WTC11 (cell line): ENCODE measurements at regions not wholly inside any gene's neighbourhood (a gene's known extent, or its start where the extent isn't known, plus 50 kb on each side); places are given as distances from the start of the nearest gene placed in this dataset.

Source experiments
- ATAC-seq: fragments of 200-7000 bp; cut with Tn5 transposase; 2 replicates; pipeline ENCODE4 v1.10.0; 2021; ENCODE audit warnings: mild to moderate bottlenecking, moderate library complexity
- CTCF ChIA-PET: fragments of 300-600 bp; sonication (Branson Sonifier 250); formaldehyde crosslinking; loops from one replicate; lab custom pipeline; 2021; ENCODE audit warnings: antibody characterized with exemption; lab: Charles Lee
- POLR2A ChIA-PET: fragments of 350-600 bp; sonication (Branson Sonifier 250); formaldehyde crosslinking; loops from one replicate; lab custom pipeline; 2021; ENCODE audit warnings: antibody characterized with exemption; lab: Charles Lee
- DNase-seq: peaks from one replicate; pipeline ENCODE4 v3.0.0; 2021; ENCODE audit warnings: low spot score
- H3K27ac Mint-ChIP-seq: 2 replicates; pipeline ENCODE4 v1.8.0; 2021; ENCODE audit warnings: mixed read lengths
- H3K27me3 Mint-ChIP-seq: 2 replicates; pipeline ENCODE4 v1.8.0; 2021; ENCODE audit warnings: low read depth, mild to moderate bottlenecking, moderate library complexity, mixed read lengths
- H3K36me3 Mint-ChIP-seq: 2 replicates; pipeline ENCODE4 v1.8.0; 2021; ENCODE audit warnings: mixed read lengths
- H3K4me1 Mint-ChIP-seq: 2 replicates; pipeline ENCODE4 v1.8.0; 2022; ENCODE audit warnings: mixed read lengths
- H3K4me3 Mint-ChIP-seq: 2 replicates; pipeline ENCODE4 v1.8.0; 2021; ENCODE audit warnings: mild to moderate bottlenecking, moderate library complexity, mixed read lengths
- H3K9me3 Mint-ChIP-seq: 2 replicates; pipeline ENCODE4 v1.8.0; 2021; ENCODE audit warnings: mixed read lengths
- CBFB ChIP-seq: sonication (generic); formaldehyde crosslinking; IDR thresholded peaks from 2 replicates; pipeline ENCODE4 v1.8.1; 2022; ENCODE audit warnings: mild to moderate bottlenecking, low read depth, missing genetic modification reagents
- CREB1 ChIP-seq: sonication (generic); formaldehyde crosslinking; IDR thresholded peaks from 2 replicates; pipeline ENCODE4 v1.8.0; 2023; ENCODE audit warnings: mild to moderate bottlenecking, missing genetic modification reagents
- ELF4 ChIP-seq: sonication (generic); formaldehyde crosslinking; IDR thresholded peaks from 2 replicates; pipeline ENCODE4 v1.8.1; 2022; ENCODE audit warnings: low read depth, mild to moderate bottlenecking, moderate library complexity, missing genetic modification reagents
- GABPB1 ChIP-seq: sonication (generic); formaldehyde crosslinking; IDR thresholded peaks from 2 replicates; pipeline ENCODE4 v1.8.1; 2023; ENCODE audit warnings: mild to moderate bottlenecking, missing genetic modification reagents
- ZNF232 ChIP-seq: sonication (generic); formaldehyde crosslinking; IDR thresholded peaks from 2 replicates; pipeline ENCODE4 v1.8.0; 2022; ENCODE audit warnings: mild to moderate bottlenecking, missing genetic modification reagents
- ZNF396 ChIP-seq: fragments of 250-450 bp; sonication (Bioruptor Pico); IDR thresholded peaks from 2 replicates; pipeline ENCODE4 v1.8.0; 2021; ENCODE audit warnings: mild to moderate bottlenecking, moderate library complexity, borderline replicate concordance
- TF ChIP-seq, protein P1 (sequence below): sonication (generic); formaldehyde crosslinking; IDR thresholded peaks from 2 replicates; pipeline ENCODE4 v1.8.0; 2022; ENCODE audit warnings: mild to moderate bottlenecking, missing genetic modification reagents
- TF ChIP-seq, protein P2 (sequence below): sonication (generic); formaldehyde crosslinking; IDR thresholded peaks from 2 replicates; pipeline ENCODE4 v1.8.0; 2023; ENCODE audit warnings: missing genetic modification reagents, mild to moderate bottlenecking, borderline replicate concordance
- TF ChIP-seq, protein P3 (sequence below): fragments of 250-450 bp; sonication (Bioruptor Pico); IDR thresholded peaks from 2 replicates; pipeline ENCODE4 v1.8.0; 2021; ENCODE audit warnings: mild to moderate bottlenecking
- TF ChIP-seq, protein P4 (sequence below): sonication (generic); formaldehyde crosslinking; conservative IDR thresholded peaks from 2 replicates; pipeline ENCODE4 v1.8.1; 2022; ENCODE audit warnings: mild to moderate bottlenecking, missing genetic modification reagents
- TF ChIP-seq, protein P5 (sequence below): sonication (generic); formaldehyde crosslinking; IDR thresholded peaks from 2 replicates; pipeline ENCODE4 v1.8.0; 2022; ENCODE audit warnings: missing genetic modification reagents
- TF ChIP-seq, protein P6 (sequence below): fragments of 250-450 bp; sonication (Bioruptor Pico); IDR thresholded peaks from 2 replicates; pipeline ENCODE4 v1.9.0; 2021; ENCODE audit warnings: mild to moderate bottlenecking
- TF ChIP-seq, protein P7 (sequence below): sonication (generic); formaldehyde crosslinking; IDR thresholded peaks from 2 replicates; pipeline ENCODE4 v1.8.1; 2023; ENCODE audit warnings: mild to moderate bottlenecking, missing genetic modification reagents, borderline replicate concordance

DNA sequence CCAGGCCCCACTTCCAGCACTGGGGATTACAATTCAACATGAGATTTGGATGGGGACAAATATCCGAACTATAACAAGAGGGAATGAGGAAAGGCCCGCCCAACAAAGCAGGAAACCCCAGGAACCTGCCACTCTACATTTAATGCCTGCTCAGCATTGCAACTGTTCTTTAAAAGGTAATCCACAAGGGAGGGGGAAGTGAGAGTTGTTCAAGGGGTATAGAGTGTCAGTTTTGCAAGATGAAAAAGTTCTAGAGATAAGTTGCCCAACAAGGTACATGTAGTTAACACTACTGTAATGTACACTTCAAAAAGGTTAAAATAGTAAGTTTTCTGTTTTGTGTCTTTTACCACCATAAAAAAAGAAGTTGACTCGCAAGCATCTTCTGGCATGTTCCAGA is 137.6 kb downstream of the MBD2 start:
- Mint-ChIP-seq H3K27me3 (no peaks in the 10 kb centered on the region), H3K4me3 (no peak overlapping the region), H3K27ac (no peak overlapping the region), H3K4me1 (peaks cover 26% of the 10 kb centered on the region), H3K36me3 (peaks cover 23% of the 10 kb centered on the region), H3K9me3 (peaks cover 32% of the 10 kb centered on the region)
- DNase-seq (no peak), ATAC-seq (peak; percentile 24; the same call in 1 of the 2 replicates)
- CTCF ChIA-PET, result no interaction called here
- POLR2A ChIA-PET, result no interaction called here
- TF ChIP-seq, protein P1, sequence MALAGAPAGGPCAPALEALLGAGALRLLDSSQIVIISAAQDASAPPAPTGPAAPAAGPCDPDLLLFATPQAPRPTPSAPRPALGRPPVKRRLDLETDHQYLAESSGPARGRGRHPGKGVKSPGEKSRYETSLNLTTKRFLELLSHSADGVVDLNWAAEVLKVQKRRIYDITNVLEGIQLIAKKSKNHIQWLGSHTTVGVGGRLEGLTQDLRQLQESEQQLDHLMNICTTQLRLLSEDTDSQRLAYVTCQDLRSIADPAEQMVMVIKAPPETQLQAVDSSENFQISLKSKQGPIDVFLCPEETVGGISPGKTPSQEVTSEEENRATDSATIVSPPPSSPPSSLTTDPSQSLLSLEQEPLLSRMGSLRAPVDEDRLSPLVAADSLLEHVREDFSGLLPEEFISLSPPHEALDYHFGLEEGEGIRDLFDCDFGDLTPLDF (CRISPR knock-in tag), result no peak
- TF ChIP-seq CREB1 (CRISPR knock-in tag) (no peak), CBFB (CRISPR knock-in tag) (no peak), GABPB1 (CRISPR knock-in tag) (no peak), ZNF396 (CRISPR knock-in tag) (no peak), ELF4 (CRISPR knock-in tag) (no peak), ZNF232 (CRISPR knock-in tag) (no peak)
- TF ChIP-seq, protein P2, sequence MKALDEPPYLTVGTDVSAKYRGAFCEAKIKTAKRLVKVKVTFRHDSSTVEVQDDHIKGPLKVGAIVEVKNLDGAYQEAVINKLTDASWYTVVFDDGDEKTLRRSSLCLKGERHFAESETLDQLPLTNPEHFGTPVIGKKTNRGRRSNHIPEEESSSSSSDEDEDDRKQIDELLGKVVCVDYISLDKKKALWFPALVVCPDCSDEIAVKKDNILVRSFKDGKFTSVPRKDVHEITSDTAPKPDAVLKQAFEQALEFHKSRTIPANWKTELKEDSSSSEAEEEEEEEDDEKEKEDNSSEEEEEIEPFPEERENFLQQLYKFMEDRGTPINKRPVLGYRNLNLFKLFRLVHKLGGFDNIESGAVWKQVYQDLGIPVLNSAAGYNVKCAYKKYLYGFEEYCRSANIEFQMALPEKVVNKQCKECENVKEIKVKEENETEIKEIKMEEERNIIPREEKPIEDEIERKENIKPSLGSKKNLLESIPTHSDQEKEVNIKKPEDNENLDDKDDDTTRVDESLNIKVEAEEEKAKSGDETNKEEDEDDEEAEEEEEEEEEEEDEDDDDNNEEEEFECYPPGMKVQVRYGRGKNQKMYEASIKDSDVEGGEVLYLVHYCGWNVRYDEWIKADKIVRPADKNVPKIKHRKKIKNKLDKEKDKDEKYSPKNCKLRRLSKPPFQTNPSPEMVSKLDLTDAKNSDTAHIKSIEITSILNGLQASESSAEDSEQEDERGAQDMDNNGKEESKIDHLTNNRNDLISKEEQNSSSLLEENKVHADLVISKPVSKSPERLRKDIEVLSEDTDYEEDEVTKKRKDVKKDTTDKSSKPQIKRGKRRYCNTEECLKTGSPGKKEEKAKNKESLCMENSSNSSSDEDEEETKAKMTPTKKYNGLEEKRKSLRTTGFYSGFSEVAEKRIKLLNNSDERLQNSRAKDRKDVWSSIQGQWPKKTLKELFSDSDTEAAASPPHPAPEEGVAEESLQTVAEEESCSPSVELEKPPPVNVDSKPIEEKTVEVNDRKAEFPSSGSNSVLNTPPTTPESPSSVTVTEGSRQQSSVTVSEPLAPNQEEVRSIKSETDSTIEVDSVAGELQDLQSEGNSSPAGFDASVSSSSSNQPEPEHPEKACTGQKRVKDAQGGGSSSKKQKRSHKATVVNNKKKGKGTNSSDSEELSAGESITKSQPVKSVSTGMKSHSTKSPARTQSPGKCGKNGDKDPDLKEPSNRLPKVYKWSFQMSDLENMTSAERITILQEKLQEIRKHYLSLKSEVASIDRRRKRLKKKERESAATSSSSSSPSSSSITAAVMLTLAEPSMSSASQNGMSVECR (CRISPR knock-in tag), result no peak
- TF ChIP-seq, protein P3, sequence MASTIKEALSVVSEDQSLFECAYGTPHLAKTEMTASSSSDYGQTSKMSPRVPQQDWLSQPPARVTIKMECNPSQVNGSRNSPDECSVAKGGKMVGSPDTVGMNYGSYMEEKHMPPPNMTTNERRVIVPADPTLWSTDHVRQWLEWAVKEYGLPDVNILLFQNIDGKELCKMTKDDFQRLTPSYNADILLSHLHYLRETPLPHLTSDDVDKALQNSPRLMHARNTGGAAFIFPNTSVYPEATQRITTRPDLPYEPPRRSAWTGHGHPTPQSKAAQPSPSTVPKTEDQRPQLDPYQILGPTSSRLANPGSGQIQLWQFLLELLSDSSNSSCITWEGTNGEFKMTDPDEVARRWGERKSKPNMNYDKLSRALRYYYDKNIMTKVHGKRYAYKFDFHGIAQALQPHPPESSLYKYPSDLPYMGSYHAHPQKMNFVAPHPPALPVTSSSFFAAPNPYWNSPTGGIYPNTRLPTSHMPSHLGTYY, result no peak
- TF ChIP-seq, protein P4, sequence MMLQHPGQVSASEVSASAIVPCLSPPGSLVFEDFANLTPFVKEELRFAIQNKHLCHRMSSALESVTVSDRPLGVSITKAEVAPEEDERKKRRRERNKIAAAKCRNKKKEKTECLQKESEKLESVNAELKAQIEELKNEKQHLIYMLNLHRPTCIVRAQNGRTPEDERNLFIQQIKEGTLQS (CRISPR knock-in tag), result no peak
- TF ChIP-seq, protein P5, sequence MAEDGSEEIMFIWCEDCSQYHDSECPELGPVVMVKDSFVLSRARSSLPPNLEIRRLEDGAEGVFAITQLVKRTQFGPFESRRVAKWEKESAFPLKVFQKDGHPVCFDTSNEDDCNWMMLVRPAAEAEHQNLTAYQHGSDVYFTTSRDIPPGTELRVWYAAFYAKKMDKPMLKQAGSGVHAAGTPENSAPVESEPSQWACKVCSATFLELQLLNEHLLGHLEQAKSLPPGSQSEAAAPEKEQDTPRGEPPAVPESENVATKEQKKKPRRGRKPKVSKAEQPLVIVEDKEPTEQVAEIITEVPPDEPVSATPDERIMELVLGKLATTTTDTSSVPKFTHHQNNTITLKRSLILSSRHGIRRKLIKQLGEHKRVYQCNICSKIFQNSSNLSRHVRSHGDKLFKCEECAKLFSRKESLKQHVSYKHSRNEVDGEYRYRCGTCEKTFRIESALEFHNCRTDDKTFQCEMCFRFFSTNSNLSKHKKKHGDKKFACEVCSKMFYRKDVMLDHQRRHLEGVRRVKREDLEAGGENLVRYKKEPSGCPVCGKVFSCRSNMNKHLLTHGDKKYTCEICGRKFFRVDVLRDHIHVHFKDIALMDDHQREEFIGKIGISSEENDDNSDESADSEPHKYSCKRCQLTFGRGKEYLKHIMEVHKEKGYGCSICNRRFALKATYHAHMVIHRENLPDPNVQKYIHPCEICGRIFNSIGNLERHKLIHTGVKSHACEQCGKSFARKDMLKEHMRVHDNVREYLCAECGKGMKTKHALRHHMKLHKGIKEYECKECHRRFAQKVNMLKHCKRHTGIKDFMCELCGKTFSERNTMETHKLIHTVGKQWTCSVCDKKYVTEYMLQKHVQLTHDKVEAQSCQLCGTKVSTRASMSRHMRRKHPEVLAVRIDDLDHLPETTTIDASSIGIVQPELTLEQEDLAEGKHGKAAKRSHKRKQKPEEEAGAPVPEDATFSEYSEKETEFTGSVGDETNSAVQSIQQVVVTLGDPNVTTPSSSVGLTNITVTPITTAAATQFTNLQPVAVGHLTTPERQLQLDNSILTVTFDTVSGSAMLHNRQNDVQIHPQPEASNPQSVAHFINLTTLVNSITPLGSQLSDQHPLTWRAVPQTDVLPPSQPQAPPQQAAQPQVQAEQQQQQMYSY (CRISPR knock-in tag), result no peak

DNA sequence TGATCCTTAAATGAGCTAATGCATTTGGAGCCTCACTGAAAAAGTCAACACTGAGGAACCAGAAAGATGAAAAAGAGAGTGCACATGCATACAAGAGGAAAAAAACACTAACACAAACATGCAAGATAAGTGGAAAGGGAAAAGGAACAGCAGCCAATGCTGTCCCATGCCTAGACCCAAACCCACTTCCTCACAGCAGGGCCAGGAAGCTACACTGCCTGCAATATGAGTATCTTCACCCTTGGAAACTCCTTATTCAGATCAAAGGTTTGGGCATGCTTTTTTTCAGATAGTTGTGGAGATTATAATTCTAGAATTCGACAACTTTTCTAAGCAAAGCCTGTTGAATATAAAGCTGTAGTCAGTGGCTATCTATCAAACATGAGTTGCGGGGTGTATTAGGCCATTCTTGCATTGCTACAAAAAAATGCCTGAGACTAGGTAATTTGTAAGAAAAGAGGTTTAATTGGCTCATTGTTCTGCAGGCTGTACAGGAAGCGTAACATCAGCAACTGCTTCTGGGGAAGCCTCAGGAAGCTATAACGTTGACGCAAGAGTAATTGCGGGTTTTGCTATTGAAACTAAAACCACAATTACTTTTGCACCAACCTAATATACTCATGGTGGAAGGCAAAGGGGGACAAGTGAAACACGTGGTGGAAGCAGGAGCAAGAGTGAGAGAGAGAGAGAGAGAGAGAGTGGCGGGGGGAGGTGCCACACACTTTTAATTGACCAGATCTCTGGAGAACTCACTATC is 138.2 kb downstream of the MBD2 start:
- ATAC-seq (no peak), DNase-seq (no peak)
- ChIA-PET CTCF (interaction anchor here (1.6 kb wide), 1 partner anchor 42 kb away, joined by 4 read pairs; no protein-coding TSS in a partner anchor), POLR2A (no interaction called here)
- TF ChIP-seq, protein P6, sequence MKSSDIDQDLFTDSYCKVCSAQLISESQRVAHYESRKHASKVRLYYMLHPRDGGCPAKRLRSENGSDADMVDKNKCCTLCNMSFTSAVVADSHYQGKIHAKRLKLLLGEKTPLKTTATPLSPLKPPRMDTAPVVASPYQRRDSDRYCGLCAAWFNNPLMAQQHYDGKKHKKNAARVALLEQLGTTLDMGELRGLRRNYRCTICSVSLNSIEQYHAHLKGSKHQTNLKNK (CRISPR knock-in tag), result no peak
- TF ChIP-seq, protein P7, sequence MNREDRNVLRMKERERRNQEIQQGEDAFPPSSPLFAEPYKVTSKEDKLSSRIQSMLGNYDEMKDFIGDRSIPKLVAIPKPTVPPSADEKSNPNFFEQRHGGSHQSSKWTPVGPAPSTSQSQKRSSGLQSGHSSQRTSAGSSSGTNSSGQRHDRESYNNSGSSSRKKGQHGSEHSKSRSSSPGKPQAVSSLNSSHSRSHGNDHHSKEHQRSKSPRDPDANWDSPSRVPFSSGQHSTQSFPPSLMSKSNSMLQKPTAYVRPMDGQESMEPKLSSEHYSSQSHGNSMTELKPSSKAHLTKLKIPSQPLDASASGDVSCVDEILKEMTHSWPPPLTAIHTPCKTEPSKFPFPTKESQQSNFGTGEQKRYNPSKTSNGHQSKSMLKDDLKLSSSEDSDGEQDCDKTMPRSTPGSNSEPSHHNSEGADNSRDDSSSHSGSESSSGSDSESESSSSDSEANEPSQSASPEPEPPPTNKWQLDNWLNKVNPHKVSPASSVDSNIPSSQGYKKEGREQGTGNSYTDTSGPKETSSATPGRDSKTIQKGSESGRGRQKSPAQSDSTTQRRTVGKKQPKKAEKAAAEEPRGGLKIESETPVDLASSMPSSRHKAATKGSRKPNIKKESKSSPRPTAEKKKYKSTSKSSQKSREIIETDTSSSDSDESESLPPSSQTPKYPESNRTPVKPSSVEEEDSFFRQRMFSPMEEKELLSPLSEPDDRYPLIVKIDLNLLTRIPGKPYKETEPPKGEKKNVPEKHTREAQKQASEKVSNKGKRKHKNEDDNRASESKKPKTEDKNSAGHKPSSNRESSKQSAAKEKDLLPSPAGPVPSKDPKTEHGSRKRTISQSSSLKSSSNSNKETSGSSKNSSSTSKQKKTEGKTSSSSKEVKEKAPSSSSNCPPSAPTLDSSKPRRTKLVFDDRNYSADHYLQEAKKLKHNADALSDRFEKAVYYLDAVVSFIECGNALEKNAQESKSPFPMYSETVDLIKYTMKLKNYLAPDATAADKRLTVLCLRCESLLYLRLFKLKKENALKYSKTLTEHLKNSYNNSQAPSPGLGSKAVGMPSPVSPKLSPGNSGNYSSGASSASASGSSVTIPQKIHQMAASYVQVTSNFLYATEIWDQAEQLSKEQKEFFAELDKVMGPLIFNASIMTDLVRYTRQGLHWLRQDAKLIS (CRISPR knock-in tag), result no peak
- Mint-ChIP-seq H3K9me3 (peaks cover 37% of the 10 kb centered on the region), H3K4me1 (peaks cover 26% of the 10 kb centered on the region), H3K27me3 (no peaks in the 10 kb centered on the region), H3K27ac (no peak overlapping the region), H3K36me3 (peaks cover 26% of the 10 kb centered on the region), H3K4me3 (no peak overlapping the region)
